GM12878 (cell line): ENCODE measurements at regions not wholly inside any gene's neighbourhood (a gene's known extent, or its start where the extent isn't known, plus 50 kb on each side); places are given as distances from the start of the nearest gene placed in this dataset.

Source experiments
- ATAC-seq: fragments of 200-7000 bp; cut with Tn5 transposase; 3 replicates; pipeline ENCODE4 v1.9.1; 2020; ENCODE audit warnings: mild to moderate bottlenecking, moderate library complexity
- BruUV-seq: library from RNA; stranded (reverse); fragments of 400-500 nt; replicated peaks from 2 replicates; lab custom pipeline; 2021; lab: Mats Ljungman, UMichigan
- CTCF ChIA-PET: fragments of 300-600 bp; sonication (Branson Sonifier 250); formaldehyde crosslinking; extraction: SDS; loops from one replicate; lab custom pipeline; 2021; ENCODE audit warnings: inconsistent platforms; lab: Yijun Ruan, JAX
- POLR2A ChIA-PET: fragments of 350-600 bp; formaldehyde crosslinking; extraction: SDS; loops from one replicate; lab custom pipeline; 2021; ENCODE audit warnings: inconsistent platforms; lab: Charles Lee
- RAD21 ChIA-PET: fragments of 300-600 bp; sonication (Branson Sonifier 250); formaldehyde crosslinking; loops from one replicate; lab custom pipeline; 2023; ENCODE audit warnings: antibody characterized with exemption; ENCODE audit not compliant: unreplicated experiment; lab: Charles Lee
- SMC1A ChIA-PET: fragments of 300-600 bp; sonication (Branson Sonifier 250); formaldehyde crosslinking; loops from one replicate; lab custom pipeline; 2023; ENCODE audit not compliant: unreplicated experiment, uncharacterized antibody; lab: Charles Lee
- DNase-seq: peaks from one replicate; pipeline ENCODE4 v3.0.0-alpha.2; 2011; ENCODE audit warnings: low read depth, low spot score
- FAIRE-seq: peaks from 3 replicates; lab custom pipeline; 2011; peaks lifted over from hg19 to GRCh38; lab: Jason Lieb, UNC
- H2AFZ ChIP-seq: 2 replicates; pipeline ENCODE4 v1.6.0; 2011; ENCODE audit warnings: low read depth, low read length, control low read depth; ENCODE audit not compliant: control insufficient read depth
- H3K27ac ChIP-seq: 2 replicates; pipeline ENCODE4 v1.5.1; 2011; ENCODE audit warnings: control low read depth; ENCODE audit not compliant: control insufficient read depth, insufficient read depth
- H3K27me3 ChIP-seq, 2 experiments: replicated peaks in 1 of 2; 2 replicates each; pipeline versions ENCODE4 v1.6.0 to v1.6.1; 2011; ENCODE audit warnings: low read length in 1 of 2; ENCODE audit not compliant: control insufficient read depth in 2 of 2, insufficient read depth in 2 of 2
- H3K36me3 ChIP-seq, 2 experiments: 2 replicates each; pipeline ENCODE4 v1.5.1; 2011; ENCODE audit warnings: low read length in 1 of 2; ENCODE audit not compliant: control insufficient read depth in 2 of 2, insufficient read depth in 2 of 2
- H3K4me1 ChIP-seq: 2 replicates; pipeline ENCODE4 v1.6.1; 2011; ENCODE audit warnings: mild to moderate bottlenecking, low read length, moderate library complexity, mixed read lengths; ENCODE audit not compliant: control insufficient read depth, insufficient read depth
- H3K4me2 ChIP-seq: 2 replicates; pipeline ENCODE4 v1.6.0; 2011; ENCODE audit warnings: control low read depth; ENCODE audit not compliant: control insufficient read depth, insufficient read depth
- H3K4me3 ChIP-seq: fragments of 200-600 bp; sonication (generic); 2 replicates; pipeline ENCODE4 v1.5.1; 2016
- H3K79me2 ChIP-seq: 2 replicates; pipeline ENCODE4 v1.6.0; 2011; ENCODE audit warnings: low read length; ENCODE audit not compliant: control insufficient read depth, insufficient read depth
- H3K9ac ChIP-seq: 2 replicates; pipeline ENCODE4 v1.8.0; 2011; ENCODE audit warnings: low read length, control low read depth, mixed read lengths; ENCODE audit not compliant: control insufficient read depth, insufficient read depth
- H3K9me3 ChIP-seq: replicated peaks from 3 replicates; pipeline ENCODE4 v1.5.1; 2011; ENCODE audit warnings: mild to moderate bottlenecking, low read length; ENCODE audit not compliant: control insufficient read depth, insufficient read depth
- H4K20me1 ChIP-seq: 2 replicates; pipeline ENCODE4 v1.6.0; 2011; ENCODE audit not compliant: control insufficient read depth, insufficient read depth
- ASH2L ChIP-seq: fragments of 300-600, 200-600 bp; sonication (generic); IDR thresholded peaks from 2 replicates; pipeline ENCODE4 v1.6.1; 2017; ENCODE audit warnings: low read depth, mild to moderate bottlenecking, borderline replicate concordance
- BCL11A ChIP-seq: IDR thresholded peaks from 2 replicates; pipeline ENCODE4 v1.6.1; 2011; ENCODE audit warnings: low read depth, low read length
- CREB1 ChIP-seq: IDR thresholded peaks from 2 replicates; pipeline ENCODE4 v1.6.1; 2012; ENCODE audit warnings: low read depth, mild to moderate bottlenecking, inconsistent platforms
- EZH2 ChIP-seq: IDR thresholded peaks from 2 replicates; pipeline ENCODE4 v1.6.1; 2012; ENCODE audit warnings: low read depth, mild to moderate bottlenecking, control low read depth, inconsistent platforms, low read length, borderline replicate concordance; ENCODE audit not compliant: control insufficient read depth
- JUNB ChIP-seq: IDR thresholded peaks from 2 replicates; pipeline ENCODE4 v1.6.1; 2016; ENCODE audit warnings: antibody characterized with exemption, mild to moderate bottlenecking
- MAX ChIP-seq: IDR thresholded peaks from 2 replicates; pipeline ENCODE4 v1.6.1; 2012; ENCODE audit warnings: low read depth, low read length, improper control_type of control experiment
- MEF2B ChIP-seq: fragments of 450-650 bp; IDR thresholded peaks from 2 replicates; pipeline ENCODE4 v1.6.1; 2018; ENCODE audit warnings: mild to moderate bottlenecking, moderate library complexity; ENCODE audit not compliant: partially characterized antibody, poor library complexity, severe bottlenecking
- SMAD1 ChIP-seq: fragments of 450-650 bp; IDR thresholded peaks from 2 replicates; pipeline ENCODE4 v1.6.1; 2018; ENCODE audit warnings: mild to moderate bottlenecking, low read depth; ENCODE audit not compliant: partially characterized antibody
- SUPT20H ChIP-seq: IDR thresholded peaks from 2 replicates; pipeline ENCODE4 v1.6.1; 2011; ENCODE audit warnings: low read depth, mild to moderate bottlenecking, low read length, moderate library complexity, borderline replicate concordance; ENCODE audit not compliant: control insufficient read depth
- USF1 ChIP-seq: IDR thresholded peaks from 2 replicates; pipeline ENCODE4 v1.6.1; 2011; ENCODE audit warnings: borderline replicate concordance, low read depth, mild to moderate bottlenecking, moderate library complexity, mixed read lengths, low read length; ENCODE audit not compliant: insufficient read depth; ENCODE audit errors: extremely low read length
- WGBS: methylation state at CpG from one replicate; pipeline ENCODE4 v1.1.6; 2016; ENCODE audit warnings: low lambda C conversion rate; ENCODE audit not compliant: insufficient replicate concordance, insufficient coverage; ENCODE audit errors: missing lambda C conversion rate; 5-methylcytosine and 5-hydroxymethylcytosine counted together
- in situ Hi-C: fragments of 300-500 bp; cut with MboI; formaldehyde crosslinking; loops from 9 replicates; pipeline ENCODE4 v1.14.3; 2018; ENCODE audit warnings: mixed read lengths
- intact Hi-C: fragments of 100-400 bp; cut with micrococcal nuclease; formaldehyde crosslinking; loops from one replicate; pipeline ENCODE4 v1.14.2; 2022; ENCODE audit not compliant: unreplicated experiment

GRCh38 chr5:71807909-71808308, 88.8 kb downstream of the CARTPT start (continued):
- TF ChIP-seq ASH2L = no peak

GRCh38 chr5:71809446-71809845, 90.4 kb downstream of the CARTPT start:
- H3K9me3 ChIP-seq = no peaks in the 10 kb centered on the region
- SMC1A ChIA-PET = interaction anchor here (1.0 kb wide), 1 partner anchor 27 kb away, joined by 3 read pairs; no protein-coding TSS in a partner anchor
- no peaks in the 10 kb centered on the region for H3K79me2 ChIP-seq
- no peak overlapping the region for H3K4me2 ChIP-seq
- no peak for FAIRE-seq
- TF ChIP-seq EZH2 = no peak
- TF ChIP-seq MEF2B = no peak
- no peak for TF ChIP-seq BCL11A
- no peak for TF ChIP-seq MAX
- TF ChIP-seq USF1 = no peak
- no peak for TF ChIP-seq SUPT20H
- no peak for TF ChIP-seq SMAD1
- no peak for TF ChIP-seq JUNB
- no peak for TF ChIP-seq CREB1
- TF ChIP-seq, all 136 proteins: peak for 0
- 40% methylated on average over 2 of the region's 2 CpGs for WGBS
- ATAC-seq = no peak
- BruUV-seq = no TSS peak
- Histone ChIP-seq H3K27ac (no peak overlapping the region), H3K9ac (no peak overlapping the region), H3K36me3 (no peaks in the 10 kb centered on the region), H3K4me1 (no peaks in the 10 kb centered on the region), H4K20me1 (no peaks in the 10 kb centered on the region), H3K4me3 (no peak overlapping the region), H2AFZ (no peak overlapping the region), H3K27me3 (no peaks in the 10 kb centered on the region; a peak in 1 of 4 replicates)
- DNase-seq = no peak
- RAD21 ChIA-PET = no interaction called here
- POLR2A ChIA-PET = no interaction called here
- in situ Hi-C loops = no loop called here
- intact Hi-C loops = no loop called here
- CTCF ChIA-PET = no interaction called here
